GM15510 (cell line): ENCODE measurements at regions not wholly inside any gene's neighbourhood (a gene's known extent, or its start where the extent isn't known, plus 50 kb on each side); places are given as distances from the start of the nearest gene placed in this dataset.

Experiments
- POLR2A ChIP-seq: IDR thresholded peaks from 3 replicates; pipeline ENCODE4 v1.6.1; 2011; ENCODE audit warnings: borderline replicate concordance; ENCODE audit not compliant: insufficient read length; ENCODE audit errors: extremely low read depth

DNA sequence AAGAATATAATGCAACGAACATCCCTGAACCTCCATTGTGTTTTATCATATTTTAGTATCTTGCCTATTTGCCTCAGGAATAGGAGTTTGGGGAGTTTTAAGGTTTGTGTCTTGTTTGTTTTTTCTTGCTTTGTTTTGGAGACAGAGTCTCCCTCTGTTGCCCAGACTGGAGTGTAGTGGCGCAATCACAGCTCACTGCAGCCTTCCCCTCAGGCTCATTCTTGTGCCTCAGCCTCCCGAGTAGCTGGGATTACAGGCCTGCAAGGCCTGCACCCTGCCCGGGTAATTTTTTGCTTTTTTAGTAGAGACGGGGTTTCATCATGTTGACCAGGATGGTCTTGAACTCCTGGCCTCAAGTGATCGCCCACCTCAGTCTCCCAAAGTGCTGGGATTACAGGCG lies 63.3 kb upstream of the CARMIL1 start:
- TF ChIP-seq POLR2A, result no peak

DNA sequence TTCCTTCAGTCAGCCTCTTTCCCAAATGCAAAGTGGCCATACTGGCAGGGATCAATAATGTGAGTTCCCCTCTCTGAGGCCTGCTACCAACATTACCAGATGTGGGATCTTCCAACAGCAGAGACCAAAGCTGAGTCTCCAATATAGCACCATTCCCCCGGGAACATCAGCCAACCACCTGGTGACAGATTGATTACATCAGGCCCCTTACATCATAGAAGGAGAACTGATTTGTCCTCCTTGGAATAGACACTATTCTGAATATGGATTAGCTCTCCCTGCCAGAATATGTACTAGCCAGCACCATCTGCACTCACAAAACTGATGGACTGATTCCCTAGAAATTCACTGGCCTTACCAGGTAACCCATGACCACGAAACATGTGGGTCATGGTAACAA lies 61.9 kb upstream of the CARMIL1 start:
- no peak for TF ChIP-seq POLR2A

DNA sequence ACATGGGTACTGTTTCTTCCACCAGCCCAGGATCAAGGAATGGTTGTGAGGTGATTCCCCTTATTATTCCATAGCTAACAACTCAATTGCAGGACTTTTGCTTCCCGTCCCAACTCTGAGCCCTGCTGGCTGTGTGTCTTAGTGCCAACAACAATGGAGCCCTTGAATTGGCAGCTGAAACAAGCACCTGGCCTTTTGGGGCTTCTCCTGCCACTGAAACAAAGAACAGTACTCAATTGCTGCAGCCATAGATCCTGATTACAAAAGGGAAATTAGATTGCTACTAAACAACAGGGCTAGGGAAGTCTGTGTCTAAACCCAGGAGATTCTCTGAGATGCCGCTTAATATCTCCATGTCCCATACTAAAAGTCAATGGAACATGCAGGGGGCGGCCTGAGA lies 61.3 kb upstream of the CARMIL1 start:
- TF ChIP-seq POLR2A, result no peak

DNA sequence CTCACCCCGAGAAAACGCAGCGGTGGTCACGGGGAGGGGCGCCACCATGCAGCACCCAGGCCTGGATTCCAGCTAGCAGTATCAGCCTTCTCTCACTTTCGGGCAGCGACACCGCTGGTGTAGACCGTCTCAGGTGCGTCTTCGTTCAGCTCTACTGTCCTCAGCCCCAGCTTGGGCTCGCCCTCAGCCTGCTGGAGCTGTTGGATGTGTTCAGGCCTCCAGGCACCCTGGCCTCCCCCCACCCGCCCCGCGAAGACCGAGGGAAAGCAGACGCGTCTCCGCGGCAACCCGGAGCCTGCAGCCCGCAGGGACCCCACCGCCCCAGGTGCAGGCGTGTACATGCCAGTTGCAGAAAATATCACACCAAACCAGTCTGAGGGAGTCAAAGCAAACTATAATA lies 60.8 kb upstream of the CARMIL1 start:
- TF ChIP-seq POLR2A, result no peak

DNA sequence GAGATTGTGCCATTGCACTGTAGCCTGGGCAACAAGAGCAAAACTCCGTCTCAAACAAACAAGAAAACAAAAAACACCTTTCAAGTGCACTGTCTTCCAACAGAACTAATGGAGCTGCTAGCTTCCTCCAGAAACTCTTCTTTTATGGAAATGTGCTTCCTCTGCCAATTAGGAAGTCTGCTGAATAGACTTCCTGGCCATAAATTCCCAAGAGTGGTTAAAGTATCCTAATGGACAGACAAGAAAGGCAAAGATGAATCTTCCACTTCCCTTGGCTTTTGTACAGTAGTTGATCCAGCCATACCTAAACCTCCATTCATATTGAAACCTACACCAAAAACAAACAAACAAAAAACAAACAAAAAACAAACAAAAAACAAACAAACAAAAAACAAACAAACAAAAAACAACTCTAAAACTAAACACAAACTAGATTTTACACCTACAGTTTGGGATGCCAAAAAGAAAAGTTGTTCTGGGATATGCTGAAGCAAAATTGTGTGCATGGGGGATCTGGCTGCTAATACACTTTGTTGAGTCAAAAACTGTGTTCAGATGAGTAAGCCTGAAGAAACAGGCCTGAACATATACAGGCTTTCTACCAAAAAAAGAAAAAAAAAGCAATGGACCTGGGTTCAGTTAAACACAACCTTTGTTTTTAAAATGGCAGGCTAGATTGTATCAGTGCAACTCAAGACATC lies 59.8 kb upstream of the CARMIL1 start:
- TF ChIP-seq POLR2A, result no peak

DNA sequence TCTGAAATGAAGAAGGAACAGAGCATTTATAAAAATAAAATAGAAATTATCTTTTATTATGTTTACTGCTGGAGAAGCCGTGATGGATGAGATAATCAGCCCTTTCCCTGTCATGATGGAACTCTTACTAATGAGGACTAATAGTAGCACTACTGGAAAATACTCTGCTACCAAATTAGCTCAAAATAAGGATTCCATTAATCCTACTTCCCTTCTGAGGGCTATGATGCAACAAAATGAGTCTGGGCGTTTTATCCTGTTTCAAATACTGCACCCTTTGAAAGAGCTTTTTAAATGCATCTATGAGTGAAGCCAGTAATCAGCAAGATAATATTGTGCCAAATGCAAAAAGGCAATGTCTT lies 59.3 kb upstream of the CARMIL1 start:
- TF ChIP-seq POLR2A, result no peak

DNA sequence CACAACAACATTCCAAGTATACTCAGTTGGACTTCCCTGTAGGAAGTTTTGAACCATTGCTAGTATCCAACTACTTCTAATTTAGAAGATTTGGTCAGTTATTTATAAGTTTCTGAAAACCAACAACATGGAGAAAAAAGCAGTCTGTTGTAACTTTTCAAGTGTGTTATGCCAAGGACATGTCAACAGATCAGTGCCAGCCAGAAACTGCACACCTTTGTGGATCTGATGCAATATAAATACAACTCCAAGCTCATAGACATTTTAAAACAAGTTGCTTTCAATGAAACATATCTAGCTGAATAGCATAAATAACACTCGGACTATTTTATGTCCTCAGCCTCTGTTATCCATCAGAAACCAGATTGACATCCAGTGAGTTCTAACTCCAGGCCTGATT lies 58.3 kb upstream of the CARMIL1 start:
- TF ChIP-seq POLR2A, result no peak

DNA sequence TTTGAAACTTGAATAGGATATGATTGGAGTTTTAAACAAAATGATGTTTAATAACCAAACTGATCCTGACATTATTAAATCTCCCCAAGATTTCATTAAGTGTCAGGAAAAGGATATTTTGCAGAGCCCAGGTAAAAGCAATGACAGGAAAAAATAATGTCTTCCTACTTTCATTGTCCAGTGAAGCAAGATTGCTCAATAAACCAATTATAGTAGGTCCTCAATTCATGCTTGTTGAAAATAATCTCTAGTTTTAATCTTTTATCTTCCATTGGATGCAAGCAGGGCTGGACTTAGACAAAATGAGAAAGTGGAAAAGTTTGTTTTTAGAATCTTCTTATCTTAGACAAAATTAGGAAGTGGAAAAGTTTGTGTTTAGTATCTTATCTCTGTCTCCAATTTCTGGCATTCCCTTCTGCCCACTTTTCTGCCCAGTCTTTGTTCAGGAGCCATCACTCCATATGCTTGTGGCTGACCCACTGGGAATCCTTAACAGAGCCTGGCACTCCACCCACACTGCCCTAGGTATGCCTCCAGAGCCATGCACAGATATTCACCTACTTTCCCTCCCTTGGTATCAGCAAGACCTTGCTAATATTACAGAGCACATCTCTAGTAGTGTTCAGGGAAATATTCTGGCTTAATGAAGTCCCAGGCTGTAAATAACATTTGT lies 57.0 kb upstream of the CARMIL1 start:
- no peak for TF ChIP-seq POLR2A

DNA sequence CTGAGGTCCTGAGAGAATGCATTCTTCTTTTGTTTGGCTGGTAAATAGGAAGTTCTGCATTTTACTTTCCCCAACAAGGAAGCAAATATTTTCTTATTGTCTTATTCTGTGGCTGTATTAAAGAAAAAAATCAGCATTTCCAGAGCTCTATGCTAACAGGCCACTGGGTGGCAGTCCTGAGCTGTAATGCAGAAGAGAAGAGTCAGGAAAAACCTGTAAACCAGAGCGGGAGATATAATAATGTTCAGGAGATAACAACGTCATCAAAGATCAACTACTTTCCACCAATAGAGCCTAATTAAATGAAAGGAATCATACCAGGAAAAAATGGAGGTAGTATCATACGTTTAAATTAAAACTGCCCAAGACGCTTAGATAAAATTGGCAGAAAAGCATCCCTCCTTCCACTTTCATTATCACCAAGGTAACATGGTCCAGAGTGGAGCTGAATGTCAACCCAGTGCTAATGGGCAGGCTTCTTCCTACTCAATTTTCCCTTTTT lies 55.6 kb upstream of the CARMIL1 start:
- TF ChIP-seq POLR2A, result no peak

DNA sequence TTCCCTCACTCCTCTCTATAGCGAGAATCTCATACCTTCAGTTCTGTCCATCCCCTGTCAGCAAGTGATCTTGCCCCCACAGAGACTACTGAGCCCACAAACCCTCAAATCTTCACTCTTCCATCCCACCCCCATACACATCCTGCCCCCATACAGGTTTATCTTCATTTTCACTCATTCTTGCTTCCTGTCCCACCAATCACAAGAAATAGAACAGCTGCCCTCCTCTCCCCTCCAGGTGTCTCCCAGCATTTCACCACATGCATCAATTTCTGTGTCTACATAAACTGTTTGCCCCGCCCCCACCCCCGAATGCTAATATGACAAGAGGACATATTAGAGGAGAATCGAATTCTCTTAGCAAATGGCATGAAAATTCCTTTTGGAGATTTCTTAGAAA lies 54.9 kb upstream of the CARMIL1 start:
- no peak for TF ChIP-seq POLR2A

DNA sequence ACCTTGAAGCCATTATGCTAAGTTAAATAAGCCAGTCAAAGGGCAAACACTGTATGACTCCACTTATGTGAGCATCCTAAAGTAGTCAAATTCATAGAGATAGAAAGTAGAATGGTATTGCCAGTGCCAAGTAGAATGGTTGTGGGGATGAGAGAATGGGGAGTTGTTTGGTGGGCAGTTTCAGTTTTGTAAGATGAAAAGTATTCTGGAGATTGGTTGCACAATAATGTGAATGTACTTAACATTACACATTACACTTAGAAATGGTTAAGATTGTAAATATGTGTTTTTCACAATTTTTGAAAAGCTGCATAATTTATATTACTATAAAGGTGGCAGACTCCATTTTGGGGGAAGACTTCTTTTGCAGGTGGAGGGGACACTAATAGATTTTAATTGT lies 51.3 kb upstream of the CARMIL1 start:
- TF ChIP-seq POLR2A, result no peak
